Ectodermal cell (in vitro differentiated cells): ENCODE measurements at regions not wholly inside any gene's neighbourhood (a gene's known extent, or its start where the extent isn't known, plus 50 kb on each side); places are given as distances from the start of the nearest gene placed in this dataset.
"Not testable (repeated sequence)": the region's sequence is repeated elsewhere in the genome, so short reads cannot be mapped to it uniquely, and the experiment has no call there.

ENCODE experiments used
- H3K27ac ChIP-seq: 2 replicates; pipeline ENCODE4 v1.7.0; 2013; ENCODE audit warnings: mild to moderate bottlenecking, low read depth, low read length; ENCODE audit not compliant: insufficient read depth, poor library complexity, severe bottlenecking
- H3K27me3 ChIP-seq: 2 replicates; pipeline ENCODE4 v1.7.0; 2013; ENCODE audit warnings: mild to moderate bottlenecking, low read length; ENCODE audit not compliant: insufficient read depth, control insufficient read depth, poor library complexity, severe bottlenecking
- H3K36me3 ChIP-seq: one replicate; pipeline ENCODE4 v1.7.0; 2013; ENCODE audit warnings: low read length; ENCODE audit not compliant: control insufficient read depth, insufficient read depth
- H3K4me1 ChIP-seq: one replicate; pipeline ENCODE4 v1.7.0; 2013; ENCODE audit warnings: low read length; ENCODE audit not compliant: control insufficient read depth, insufficient read depth
- H3K4me3 ChIP-seq: 2 replicates; pipeline ENCODE4 v1.7.0; 2013; ENCODE audit warnings: low read depth, low read length, control low read depth; ENCODE audit not compliant: insufficient read depth
- H3K9me3 ChIP-seq: 2 replicates; pipeline ENCODE4 v1.7.0; 2013; ENCODE audit warnings: mild to moderate bottlenecking, low read length, moderate library complexity; ENCODE audit not compliant: control insufficient read depth
- WGBS, 2 experiments: methylation state at CpG; one replicate each; pipeline ENCODE4 v1.1.7; 2013; ENCODE audit warnings: missing lambda C conversion rate in 2 of 2; 5-methylcytosine and 5-hydroxymethylcytosine counted together

DNA sequence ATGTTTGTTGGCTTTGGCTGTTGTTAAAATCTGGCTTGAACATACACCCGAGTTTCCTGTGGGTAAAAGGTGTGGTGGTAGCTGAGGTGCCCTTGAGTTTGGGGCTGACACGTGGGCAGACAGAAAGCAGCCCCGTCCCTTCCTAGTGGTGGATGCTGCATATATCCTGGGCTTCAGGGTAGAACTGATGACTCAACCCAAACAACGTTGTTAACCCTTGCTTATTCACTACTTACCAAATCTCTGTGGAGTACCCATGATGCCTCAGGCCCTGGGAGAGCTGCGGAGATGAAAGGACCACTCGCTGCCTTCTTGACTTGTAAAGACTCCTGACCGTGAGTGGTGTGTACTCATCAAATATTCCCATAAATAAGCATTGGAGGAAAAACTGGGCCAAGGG lies 245.1 kb downstream of the RAB11FIP2 start:
- WGBS, 2 experiments = 75 to 81% methylated on average over 7 of the region's 7 CpGs
- Histone ChIP-seq H3K36me3 (no peaks in the 10 kb centered on the region), H3K9me3 (no peaks in the 10 kb centered on the region), H3K4me1 (peaks cover 6% of the 10 kb centered on the region), H3K27me3 (no peaks in the 10 kb centered on the region), H3K27ac (no peak overlapping the region), H3K4me3 (no peak overlapping the region)

DNA sequence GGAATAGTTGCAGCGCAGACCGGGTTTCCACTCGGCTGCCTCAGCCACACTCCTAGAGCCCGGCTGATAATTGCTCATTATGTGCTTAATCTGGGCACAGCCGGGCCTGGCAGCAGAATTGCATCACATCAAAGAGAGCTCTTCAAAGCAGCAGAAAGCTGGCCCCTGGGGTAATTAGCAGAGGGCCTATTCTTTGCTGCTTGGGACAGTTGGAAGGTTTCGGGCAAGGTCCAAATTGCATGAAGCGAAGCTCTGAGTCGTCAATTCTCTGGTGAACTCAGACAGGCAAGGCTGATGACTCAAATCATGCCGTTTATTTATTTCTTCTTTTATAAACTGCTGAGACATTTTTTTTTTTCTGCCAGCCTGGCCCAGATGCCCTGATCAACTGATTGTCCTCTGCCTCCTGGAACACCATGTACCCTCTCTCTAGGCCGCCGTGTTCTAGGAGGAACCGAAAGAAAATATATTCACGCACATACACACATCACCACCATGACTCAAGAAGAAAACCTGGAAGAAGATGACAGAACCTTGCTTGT lies 242.2 kb downstream of the RAB11FIP2 start:
- H3K9me3 ChIP-seq = no peaks in the 10 kb centered on the region
- H3K27ac ChIP-seq = no peak overlapping the region
- no peak overlapping the region for H3K4me3 ChIP-seq
- WGBS, 2 experiments = 69 to 77% methylated on average over 13 of the region's 13 CpGs
- no peaks in the 10 kb centered on the region for H3K36me3 ChIP-seq
- peaks cover 6% of the 10 kb centered on the region for H3K4me1 ChIP-seq
- H3K27me3 ChIP-seq = no peaks in the 10 kb centered on the region

DNA sequence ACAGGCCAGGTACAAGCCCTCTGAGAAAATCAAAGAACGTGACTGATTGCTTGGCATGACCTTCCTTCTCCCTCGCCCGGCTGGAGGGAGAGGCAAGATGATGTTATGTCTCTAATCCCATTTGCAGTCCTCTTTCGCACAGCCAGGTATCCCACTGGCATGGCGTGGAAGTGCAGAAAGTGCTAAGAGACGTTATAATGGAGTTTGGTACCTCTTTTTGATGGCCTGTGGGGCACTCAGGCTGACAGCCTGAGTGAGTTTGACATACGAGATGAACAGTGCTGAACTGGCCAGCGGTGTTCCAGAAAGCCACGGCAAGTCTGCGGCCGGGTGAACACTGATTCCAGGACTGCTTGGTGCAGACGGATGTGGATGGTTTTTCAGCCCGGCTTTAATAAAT lies 241.6 kb downstream of the RAB11FIP2 start:
- Histone ChIP-seq H3K27me3 (no peaks in the 10 kb centered on the region), H3K27ac (no peak overlapping the region), H3K4me1 (peaks cover 6% of the 10 kb centered on the region), H3K4me3 (no peak overlapping the region), H3K9me3 (no peaks in the 10 kb centered on the region), H3K36me3 (no peaks in the 10 kb centered on the region)
- WGBS, 2 experiments = 90 to 91% methylated on average over 13 of the region's 13 CpGs

DNA sequence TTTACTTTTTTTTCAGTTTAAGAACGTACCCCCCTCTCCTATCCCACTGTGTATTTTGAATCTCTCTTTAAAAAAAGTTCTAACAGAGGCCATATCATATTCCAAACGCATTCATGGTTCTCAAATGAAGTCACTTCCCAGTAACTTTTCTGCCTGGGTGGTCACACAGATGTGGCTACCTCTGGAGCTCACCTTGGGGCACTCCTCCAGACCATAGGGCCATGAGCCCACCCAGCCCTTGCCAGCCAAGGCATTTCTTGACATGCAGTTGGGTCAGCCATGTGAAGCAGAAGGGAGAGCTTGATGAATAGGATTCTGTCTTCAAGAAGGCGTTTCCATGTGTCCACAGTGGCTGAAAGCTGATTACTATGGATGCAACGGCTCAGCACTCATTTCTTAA lies 239.3 kb downstream of the RAB11FIP2 start:
- 89 to 90% methylated on average over 3 to 4 of the region's 4 CpGs for WGBS, 2 experiments

DNA sequence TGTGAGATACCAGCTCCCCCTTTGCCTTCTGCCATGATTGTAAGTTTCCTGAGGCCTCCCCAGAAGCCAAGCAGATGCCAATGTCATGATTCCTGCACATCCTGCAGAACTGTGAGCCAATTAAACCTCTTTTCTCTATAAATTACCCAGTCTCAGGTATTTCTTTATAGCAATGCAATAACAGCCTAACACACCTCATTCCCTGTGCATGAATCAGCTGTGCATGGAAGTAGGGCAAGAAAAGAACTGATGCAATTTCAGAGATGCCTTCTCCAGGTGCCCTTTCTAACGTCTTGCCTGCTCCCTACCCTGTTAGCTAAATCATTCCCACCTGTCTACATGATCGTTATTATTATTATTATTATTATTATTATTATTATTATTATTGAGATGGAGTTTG lies 230.9 kb downstream of the RAB11FIP2 start:
- not testable (repeated sequence) for H3K36me3 ChIP-seq, H3K4me1 ChIP-seq, H3K27me3 ChIP-seq, H3K9me3 ChIP-seq, H3K27ac ChIP-seq, H3K4me3 ChIP-seq
- WGBS, 2 experiments = 100% methylated on average over 1 of the region's 2 CpGs; no CpG with 5 or more reads in 1 of the 2 experiments

More for the DNA sequence above, 239.3 kb downstream of the RAB11FIP2 start:
- H3K9me3 ChIP-seq = no peaks in the 10 kb centered on the region
- H3K36me3 ChIP-seq = peaks cover 3% of the 10 kb centered on the region
- H3K4me1 ChIP-seq = peaks cover 6% of the 10 kb centered on the region
- no peak overlapping the region for H3K4me3 ChIP-seq
- H3K27ac ChIP-seq = no peak overlapping the region
- H3K27me3 ChIP-seq = no peaks in the 10 kb centered on the region

DNA sequence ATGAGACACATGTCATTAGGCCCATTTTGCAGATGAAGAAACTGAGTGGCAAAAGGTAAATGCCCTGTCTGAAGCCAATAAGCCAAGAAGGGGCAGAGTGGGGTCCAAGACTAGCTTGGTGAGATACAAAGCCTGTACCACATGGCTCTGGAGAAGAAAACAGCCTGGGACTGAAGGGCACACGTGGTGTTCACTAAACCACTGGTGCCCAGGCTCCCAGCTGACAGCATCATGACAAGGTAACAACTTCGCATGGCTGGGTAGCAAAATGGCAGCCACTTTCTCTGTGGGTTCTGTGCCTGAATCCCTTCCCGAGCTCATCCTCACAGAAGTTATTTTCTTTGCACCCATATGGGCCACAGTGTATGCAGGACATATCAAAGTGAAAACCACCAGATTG lies 229.6 kb downstream of the RAB11FIP2 start:
- Histone ChIP-seq H3K4me1 (no peaks in the 10 kb centered on the region), H3K27ac (no peak overlapping the region), H3K27me3 (no peaks in the 10 kb centered on the region), H3K9me3 (no peaks in the 10 kb centered on the region), H3K36me3 (peaks cover 2% of the 10 kb centered on the region), H3K4me3 (no peak overlapping the region)
- 79 to 82% methylated on average over 3 of the region's 3 CpGs for WGBS, 2 experiments

DNA sequence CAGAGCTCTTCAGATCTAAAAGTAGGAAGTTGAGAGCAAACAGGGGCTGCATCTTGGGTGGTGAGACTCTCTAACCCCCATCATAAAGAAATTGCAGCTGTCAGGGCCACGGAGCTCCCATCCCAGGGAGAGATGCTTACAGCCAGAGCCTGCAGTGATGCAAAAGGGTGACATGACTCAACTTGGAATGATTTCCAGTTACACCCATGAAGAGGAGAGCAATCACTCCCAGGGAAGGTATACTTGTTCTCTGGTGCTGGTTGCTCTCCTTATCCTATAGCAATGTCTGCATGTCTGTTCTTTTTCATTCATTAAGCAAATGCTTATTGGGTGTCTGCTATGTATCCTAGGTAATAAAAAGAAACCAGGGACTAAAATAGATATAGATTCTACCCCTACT lies 228.0 kb downstream of the RAB11FIP2 start:
- H3K9me3 ChIP-seq = no peaks in the 10 kb centered on the region
- no peak overlapping the region for H3K4me3 ChIP-seq
- no peaks in the 10 kb centered on the region for H3K36me3 ChIP-seq
- H3K4me1 ChIP-seq = no peaks in the 10 kb centered on the region
- no peak overlapping the region for H3K27ac ChIP-seq
- WGBS, 2 experiments = 91 to 97% methylated on average over 1 of the region's 1 CpG
- no peaks in the 10 kb centered on the region for H3K27me3 ChIP-seq

DNA sequence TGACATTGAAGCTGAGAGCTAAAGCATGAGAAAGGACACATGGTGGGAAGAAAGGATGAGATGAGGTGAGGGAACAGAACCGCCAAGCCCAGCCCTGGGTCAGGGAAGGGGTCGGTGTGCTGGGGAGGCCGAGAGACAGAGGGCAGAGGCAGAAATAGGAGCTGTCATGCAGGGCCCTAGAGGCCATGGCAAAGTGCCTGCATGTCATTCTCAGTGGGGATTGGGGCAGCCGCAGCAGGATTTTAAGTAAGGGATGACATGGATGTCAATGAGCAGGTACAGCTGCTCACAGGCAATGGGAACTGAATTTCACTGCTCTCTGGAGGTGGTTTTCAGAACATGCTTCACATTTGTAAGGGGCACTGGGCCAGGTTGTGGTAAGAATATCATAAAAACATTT lies 227.4 kb downstream of the RAB11FIP2 start:
- 65 to 68% methylated on average over 4 of the region's 4 CpGs for WGBS, 2 experiments

DNA sequence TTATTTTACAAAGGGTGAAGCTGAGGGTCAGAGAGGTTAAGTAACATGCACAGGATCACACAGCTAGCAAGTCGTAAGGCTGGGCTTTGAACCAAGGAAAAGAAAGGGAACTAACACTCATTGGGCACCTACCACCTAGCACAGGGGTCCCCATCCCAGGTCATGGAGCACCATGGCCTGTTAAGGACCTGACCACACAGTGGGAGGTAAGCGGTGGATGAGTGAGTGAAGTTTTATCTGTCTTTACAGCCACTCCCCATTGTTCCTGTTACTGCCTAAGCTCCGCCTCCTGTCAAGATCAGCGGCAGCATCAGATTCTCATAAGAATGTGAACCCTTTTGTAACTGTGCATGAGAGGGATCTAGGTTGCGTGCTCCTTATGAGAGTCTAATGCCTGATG lies 222.8 kb downstream of the RAB11FIP2 start:
- H3K27ac ChIP-seq = no peak overlapping the region
- no peak overlapping the region for H3K4me3 ChIP-seq
- H3K27me3 ChIP-seq = no peaks in the 10 kb centered on the region
- WGBS, 2 experiments = 78 to 79% methylated on average over 5 of the region's 5 CpGs
- no peaks in the 10 kb centered on the region for H3K9me3 ChIP-seq
- no peaks in the 10 kb centered on the region for H3K4me1 ChIP-seq
- H3K36me3 ChIP-seq = no peaks in the 10 kb centered on the region

More for the DNA sequence above, 227.4 kb downstream of the RAB11FIP2 start:
- Histone ChIP-seq H3K36me3 (no peaks in the 10 kb centered on the region), H3K4me3 (no peak overlapping the region), H3K27ac (no peak overlapping the region), H3K4me1 (no peaks in the 10 kb centered on the region), H3K9me3 (no peaks in the 10 kb centered on the region), H3K27me3 (no peaks in the 10 kb centered on the region)

DNA sequence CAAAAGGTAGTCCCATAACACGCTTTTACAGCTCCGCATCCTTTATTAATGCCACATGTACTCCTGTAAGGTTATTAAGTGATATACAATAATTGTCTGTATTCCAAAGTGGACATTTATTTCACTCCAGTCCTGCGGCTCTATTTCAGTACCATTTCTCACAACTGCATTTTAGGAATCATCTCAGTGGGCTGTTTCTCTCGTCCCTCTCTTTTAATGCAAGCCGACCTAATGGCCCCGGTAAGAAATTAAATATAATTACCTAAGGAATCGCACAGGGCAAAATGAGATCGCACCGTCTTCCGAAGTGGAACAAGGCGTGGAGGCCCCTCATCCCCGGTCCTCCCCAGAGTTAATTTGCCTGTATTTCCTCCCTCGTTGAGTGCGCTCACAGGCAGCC lies 216.5 kb downstream of the RAB11FIP2 start:
- Histone ChIP-seq H3K27ac (no peak overlapping the region), H3K4me3 (no peak overlapping the region), H3K4me1 (peaks cover 16% of the 10 kb centered on the region), H3K9me3 (no peaks in the 10 kb centered on the region), H3K36me3 (no peaks in the 10 kb centered on the region), H3K27me3 (no peaks in the 10 kb centered on the region)
- WGBS, 2 experiments = 91% methylated on average over 13 to 14 of the region's 14 CpGs

DNA sequence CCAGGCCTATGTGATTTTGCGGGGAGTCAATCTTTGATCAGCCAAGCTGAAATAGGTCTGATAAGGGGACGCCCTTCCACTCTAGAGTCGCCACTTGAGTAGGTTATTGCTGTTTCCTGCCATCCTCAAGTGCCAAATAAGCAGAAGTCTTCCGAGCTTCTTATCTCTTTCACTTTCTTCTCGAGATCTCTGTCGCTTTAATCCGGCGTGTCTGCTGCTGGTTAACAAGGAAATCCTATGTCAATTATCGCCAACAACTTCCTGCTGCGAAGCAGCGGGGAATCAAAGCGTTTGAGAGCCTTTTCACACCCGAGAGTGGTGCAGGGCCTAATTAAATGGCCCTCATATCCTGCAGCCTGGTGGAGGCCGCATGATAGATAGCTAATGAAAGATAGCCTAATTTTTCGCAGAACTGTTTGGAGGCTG lies 215.9 kb downstream of the RAB11FIP2 start:
- Histone ChIP-seq H3K9me3 (no peaks in the 10 kb centered on the region), H3K27ac (no peak overlapping the region), H3K4me3 (no peak overlapping the region), H3K4me1 (peaks cover 16% of the 10 kb centered on the region), H3K27me3 (no peaks in the 10 kb centered on the region), H3K36me3 (no peaks in the 10 kb centered on the region)
- 27 to 31% methylated on average over 15 of the region's 15 CpGs for WGBS, 2 experiments
